Thyroid gland (tissue), 4 donors: ENCODE measurements at regions not wholly inside any gene's neighbourhood (a gene's known extent, or its start where the extent isn't known, plus 50 kb on each side); places are given as distances from the start of the nearest gene placed in this dataset.

ENCODE experiments used
- POLR2A ChIP-seq, 2 donors: fragments of 450-650 bp; IDR thresholded peaks; one replicate each; pipeline ENCODE4 v1.6.1; 2017; ENCODE audit warnings: antibody characterized with exemption in 2 of 2, mild to moderate bottlenecking in 2 of 2, moderate library complexity in 1 of 2
- TF ChIP-seq, protein P1 (sequence below), 6 experiments: fragments of 200-600 bp in 3 of 6; fragments of 450-650 bp in 3 of 6; sonication (generic) in 3 of 6; IDR thresholded peaks; one replicate each; pipeline ENCODE4 v1.5.1; 2016 to 2019; ENCODE audit warnings: antibody characterized with exemption in 6 of 6, mild to moderate bottlenecking in 2 of 6, inconsistent platforms in 1 of 6, moderate library complexity in 1 of 6

DNA sequence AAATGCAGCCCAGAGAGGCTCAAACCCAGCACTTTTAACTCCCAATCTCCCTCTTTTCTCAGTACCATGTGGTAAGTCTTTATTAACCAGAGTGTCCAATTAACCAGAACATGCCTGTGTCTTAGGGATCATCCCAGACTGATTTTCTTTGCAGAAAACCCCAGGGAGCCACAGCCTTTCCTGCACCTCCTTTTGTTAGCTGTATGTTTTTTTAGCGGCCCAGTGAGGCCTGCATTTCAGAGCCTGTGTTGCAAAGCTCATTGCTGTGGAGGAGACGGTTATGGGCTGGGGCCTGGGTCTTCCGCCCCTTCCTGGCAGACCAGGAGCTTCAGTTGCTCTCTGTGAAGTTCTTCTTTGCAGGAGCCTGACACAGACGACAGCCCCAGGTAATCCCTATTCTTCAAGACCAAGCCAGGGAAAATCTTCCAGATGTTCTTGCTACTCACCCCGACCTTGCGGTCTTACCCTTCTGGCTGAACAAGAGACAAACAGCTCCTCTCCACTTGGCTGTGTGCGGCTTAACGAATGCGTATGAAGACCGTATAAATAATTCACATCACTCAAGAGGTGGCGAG lies 70.7 kb upstream of the TSHZ3 start:
- TF ChIP-seq, protein P1, sequence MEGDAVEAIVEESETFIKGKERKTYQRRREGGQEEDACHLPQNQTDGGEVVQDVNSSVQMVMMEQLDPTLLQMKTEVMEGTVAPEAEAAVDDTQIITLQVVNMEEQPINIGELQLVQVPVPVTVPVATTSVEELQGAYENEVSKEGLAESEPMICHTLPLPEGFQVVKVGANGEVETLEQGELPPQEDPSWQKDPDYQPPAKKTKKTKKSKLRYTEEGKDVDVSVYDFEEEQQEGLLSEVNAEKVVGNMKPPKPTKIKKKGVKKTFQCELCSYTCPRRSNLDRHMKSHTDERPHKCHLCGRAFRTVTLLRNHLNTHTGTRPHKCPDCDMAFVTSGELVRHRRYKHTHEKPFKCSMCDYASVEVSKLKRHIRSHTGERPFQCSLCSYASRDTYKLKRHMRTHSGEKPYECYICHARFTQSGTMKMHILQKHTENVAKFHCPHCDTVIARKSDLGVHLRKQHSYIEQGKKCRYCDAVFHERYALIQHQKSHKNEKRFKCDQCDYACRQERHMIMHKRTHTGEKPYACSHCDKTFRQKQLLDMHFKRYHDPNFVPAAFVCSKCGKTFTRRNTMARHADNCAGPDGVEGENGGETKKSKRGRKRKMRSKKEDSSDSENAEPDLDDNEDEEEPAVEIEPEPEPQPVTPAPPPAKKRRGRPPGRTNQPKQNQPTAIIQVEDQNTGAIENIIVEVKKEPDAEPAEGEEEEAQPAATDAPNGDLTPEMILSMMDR (IDR thresholded peaks at IDR 0.05), result no peak
- no peak for TF ChIP-seq POLR2A (IDR thresholded peaks at IDR 0.05)
